H54 (cell line): ENCODE measurements at regions not wholly inside any gene's neighbourhood (a gene's known extent, or its start where the extent isn't known, plus 50 kb on each side); places are given as distances from the start of the nearest gene placed in this dataset.

ENCODE experiments used
- DNase-seq: peaks from one replicate; pipeline ENCODE4 v3.0.0; 2011; ENCODE audit warnings: low spot score, mixed read lengths; ENCODE audit not compliant: insufficient read length
- FAIRE-seq: peaks from 3 replicates; lab custom pipeline; 2011; peaks lifted over from hg19 to GRCh38; lab: Jason Lieb, UNC
- POLR2A ChIP-seq: IDR thresholded peaks from 2 replicates; pipeline ENCODE4 v1.6.1; 2011; ENCODE audit warnings: low read depth, mild to moderate bottlenecking, low read length

GRCh38 chr3:102124282-102124681 is 275.0 kb downstream of the NFKBIZ start:
- TF ChIP-seq POLR2A: no peak
- no peak for FAIRE-seq
- no peak for DNase-seq

- no peak for FAIRE-seq
- TF ChIP-seq POLR2A: no peak
- no peak for DNase-seq
Measured at GRCh38 chr3:102124704-102125103, 275.4 kb downstream of the NFKBIZ start.

- no peak for FAIRE-seq
- TF ChIP-seq POLR2A: no peak
- no peak for DNase-seq
Measured at GRCh38 chr3:102125197-102125993, 276.1 kb downstream of the NFKBIZ start.

- DNase-seq (no peak), FAIRE-seq (no peak)
- no peak for TF ChIP-seq POLR2A
Measured at GRCh38 chr3:102125994-102126368, 276.7 kb downstream of the NFKBIZ start.

GRCh38 chr3:102129760-102130608 is 280.7 kb downstream of the NFKBIZ start:
- DNase-seq (peak; percentile 31), FAIRE-seq (peak; percentile 93)
- TF ChIP-seq POLR2A: no peak

GRCh38 chr3:102132370-102132769 is 283.1 kb downstream of the NFKBIZ start:
- no peak for DNase-seq
- no peak for FAIRE-seq
- TF ChIP-seq POLR2A: no peak

- no peak for TF ChIP-seq POLR2A
- DNase-seq: no peak
- no peak for FAIRE-seq
Measured at GRCh38 chr3:102133376-102133775, 284.1 kb downstream of the NFKBIZ start.

- no peak for FAIRE-seq
- no peak for TF ChIP-seq POLR2A
- DNase-seq: no peak
Measured at GRCh38 chr3:102135316-102135715, 286.0 kb downstream of the NFKBIZ start.

GRCh38 chr3:102136183-102136582 is 286.9 kb downstream of the NFKBIZ start:
- no peak for FAIRE-seq
- DNase-seq: no peak
- no peak for TF ChIP-seq POLR2A

- DNase-seq (no peak), FAIRE-seq (no peak)
- TF ChIP-seq POLR2A: no peak
Measured at GRCh38 chr3:102140116-102140515, 290.8 kb downstream of the NFKBIZ start.

- no peak for DNase-seq
- no peak for TF ChIP-seq POLR2A
- no peak for FAIRE-seq
Measured at GRCh38 chr3:102141096-102141927, 292.0 kb downstream of the NFKBIZ start.

GRCh38 chr3:102141928-102142239 is 292.6 kb downstream of the NFKBIZ start:
- no peak for TF ChIP-seq POLR2A
- DNase-seq (no peak), FAIRE-seq (no peak)

- FAIRE-seq (no peak), DNase-seq (no peak)
- TF ChIP-seq POLR2A: no peak
Measured at GRCh38 chr3:102142379-102143060, 292.3 kb upstream of the ZPLD1 start.
